SU-DHL-6 (cell line): ENCODE measurements at regions not wholly inside any gene's neighbourhood (a gene's known extent, or its start where the extent isn't known, plus 50 kb on each side); places are given as distances from the start of the nearest gene placed in this dataset.

ENCODE experiments used
- H2AFZ ChIP-seq: fragments of 200-600 bp; sonication (generic); 2 replicates; pipeline ENCODE4 v1.6.1; 2014; ENCODE audit warnings: low read depth, mild to moderate bottlenecking, moderate library complexity, mixed read lengths, antibody characterized with exemption, low read length; ENCODE audit not compliant: severe bottlenecking
- H3F3A ChIP-seq: fragments of 200-600 bp; shearing (Covaris generic); 2 replicates; pipeline ENCODE4 v1.6.0; 2016; ENCODE audit warnings: antibody characterized with exemption, mild to moderate bottlenecking; ENCODE audit not compliant: insufficient read depth
- H3K27ac ChIP-seq: fragments of 200-600 bp; sonication (generic); 2 replicates; pipeline ENCODE4 v1.5.1; 2016; ENCODE audit warnings: low read depth, mild to moderate bottlenecking, low read length, moderate library complexity, mixed read lengths
- H3K27me3 ChIP-seq: fragments of 200-600 bp; sonication (generic), shearing (Covaris generic); 2 replicates; pipeline ENCODE4 v1.6.0; 2014; ENCODE audit warnings: mild to moderate bottlenecking, low read length
- H3K36me3 ChIP-seq: fragments of 200-600 bp; sonication (generic); 2 replicates; pipeline ENCODE4 v1.6.1; 2014; ENCODE audit warnings: mild to moderate bottlenecking, low read length, mixed read lengths
- H3K4me2 ChIP-seq: fragments of 300-600, 200-600 bp; shearing (Covaris generic), sonication (generic); 2 replicates; pipeline ENCODE4 v1.6.0; 2014; ENCODE audit warnings: low read length, low read depth, mild to moderate bottlenecking; ENCODE audit not compliant: poor library complexity, severe bottlenecking
- H3K4me3 ChIP-seq: fragments of 200-600 bp; sonication (generic); 2 replicates; pipeline ENCODE4 v1.5.1; 2014; ENCODE audit warnings: antibody characterized with exemption, low read length, mild to moderate bottlenecking, mixed read lengths; ENCODE audit not compliant: insufficient read depth, poor library complexity, severe bottlenecking
- H3K79me2 ChIP-seq: fragments of 200-600 bp; sonication (generic); 2 replicates; pipeline ENCODE4 v1.6.1; 2014; ENCODE audit warnings: mild to moderate bottlenecking, low read length, moderate library complexity; ENCODE audit not compliant: insufficient read depth
- H3K9ac ChIP-seq: fragments of 200-600 bp; sonication (generic); 2 replicates; pipeline ENCODE4 v1.7.0; 2014; ENCODE audit warnings: mild to moderate bottlenecking, low read length
- H3K9me2 ChIP-seq: fragments of 200-600 bp; sonication (generic); replicated peaks from 2 replicates; pipeline ENCODE4 v1.6.1; 2014; ENCODE audit warnings: low read length; ENCODE audit not compliant: insufficient read depth
- H3K9me3 ChIP-seq: fragments of 200-600 bp; sonication (generic); 2 replicates; pipeline ENCODE4 v1.6.1; 2014; ENCODE audit warnings: low read length, mixed read lengths; ENCODE audit not compliant: insufficient read depth
- H4K20me1 ChIP-seq: fragments of 200-600 bp; sonication (generic); 2 replicates; pipeline ENCODE4 v1.6.1; 2014; ENCODE audit warnings: low read depth, mild to moderate bottlenecking, antibody characterized with exemption, low read length, moderate library complexity, mixed read lengths
- EZH2phosphoT487 ChIP-seq: fragments of 200-600 bp; sonication (generic), shearing (Covaris generic); conservative IDR thresholded peaks from 2 replicates; pipeline ENCODE4 v1.6.1; 2018; ENCODE audit warnings: mild to moderate bottlenecking, antibody characterized with exemption, low read length, moderate library complexity, mixed read lengths
- TF ChIP-seq, protein P1 (sequence below): fragments of 200-600 bp; sonication (generic); IDR thresholded peaks from one replicate; pipeline ENCODE4 v1.5.1; 2017; ENCODE audit warnings: antibody characterized with exemption, mild to moderate bottlenecking, low read length, moderate library complexity; ENCODE audit not compliant: insufficient read depth, poor library complexity, severe bottlenecking

GRCh38 chr1:22321917-22322316 is 129.7 kb upstream of the ZBTB40 start:
- Histone ChIP-seq H3K36me3 (no peaks in the 10 kb centered on the region), H3K9me3 (no peaks in the 10 kb centered on the region), H3K27me3 (no peaks in the 10 kb centered on the region; the same call in 1 of the 2 replicates), H3K79me2 (no peaks in the 10 kb centered on the region), H3K9ac (no peak overlapping the region), H2AFZ (no peak overlapping the region), H3K27ac (no peak overlapping the region), H3F3A (no peaks in the 10 kb centered on the region), H4K20me1 (no peaks in the 10 kb centered on the region), H3K4me2 (no peak overlapping the region), H3K4me3 (no peak overlapping the region), H3K9me2 (no peaks in the 10 kb centered on the region)
- no peak for TF ChIP-seq EZH2phosphoT487
- TF ChIP-seq, protein P1, sequence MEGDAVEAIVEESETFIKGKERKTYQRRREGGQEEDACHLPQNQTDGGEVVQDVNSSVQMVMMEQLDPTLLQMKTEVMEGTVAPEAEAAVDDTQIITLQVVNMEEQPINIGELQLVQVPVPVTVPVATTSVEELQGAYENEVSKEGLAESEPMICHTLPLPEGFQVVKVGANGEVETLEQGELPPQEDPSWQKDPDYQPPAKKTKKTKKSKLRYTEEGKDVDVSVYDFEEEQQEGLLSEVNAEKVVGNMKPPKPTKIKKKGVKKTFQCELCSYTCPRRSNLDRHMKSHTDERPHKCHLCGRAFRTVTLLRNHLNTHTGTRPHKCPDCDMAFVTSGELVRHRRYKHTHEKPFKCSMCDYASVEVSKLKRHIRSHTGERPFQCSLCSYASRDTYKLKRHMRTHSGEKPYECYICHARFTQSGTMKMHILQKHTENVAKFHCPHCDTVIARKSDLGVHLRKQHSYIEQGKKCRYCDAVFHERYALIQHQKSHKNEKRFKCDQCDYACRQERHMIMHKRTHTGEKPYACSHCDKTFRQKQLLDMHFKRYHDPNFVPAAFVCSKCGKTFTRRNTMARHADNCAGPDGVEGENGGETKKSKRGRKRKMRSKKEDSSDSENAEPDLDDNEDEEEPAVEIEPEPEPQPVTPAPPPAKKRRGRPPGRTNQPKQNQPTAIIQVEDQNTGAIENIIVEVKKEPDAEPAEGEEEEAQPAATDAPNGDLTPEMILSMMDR = no peak

DNA sequence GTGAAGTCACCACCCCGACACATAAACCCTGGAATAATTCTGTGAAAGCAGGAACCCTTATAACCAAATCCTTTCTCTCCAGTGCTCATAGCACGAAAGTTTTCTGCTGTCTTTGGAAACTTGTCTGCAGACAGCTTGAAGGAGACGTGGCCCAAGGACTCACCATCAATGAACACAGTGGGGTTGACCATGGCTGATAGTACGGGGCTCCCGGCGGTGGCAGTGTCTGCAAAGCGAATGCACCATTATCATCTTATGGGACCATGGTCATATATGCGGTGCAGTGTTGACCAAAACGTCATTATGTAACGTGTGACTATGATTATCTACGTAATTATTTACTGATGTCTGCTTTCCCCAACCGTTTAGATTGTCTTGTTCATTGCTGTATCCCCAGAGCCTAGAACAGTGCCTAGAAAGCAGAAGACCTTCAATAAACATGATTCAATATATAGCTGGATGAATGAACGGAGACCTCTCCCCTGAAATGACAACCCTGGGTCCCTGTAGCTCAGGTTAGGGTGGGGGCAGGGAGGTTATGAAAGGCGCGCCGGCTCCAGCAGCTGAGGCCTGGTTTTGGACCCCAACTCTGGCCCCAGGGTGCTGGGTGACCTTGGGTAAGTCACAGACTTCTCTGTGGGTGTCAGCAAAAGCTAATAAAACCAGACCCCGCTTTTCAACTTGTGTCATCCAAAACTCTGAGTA is 128.4 kb upstream of the ZBTB40 start:
- Histone ChIP-seq H2AFZ (no peak overlapping the region), H3K79me2 (no peaks in the 10 kb centered on the region), H3K4me3 (no peak overlapping the region), H3K9ac (no peak overlapping the region), H3K9me3 (no peaks in the 10 kb centered on the region), H3K27ac (no peak overlapping the region), H3K36me3 (no peaks in the 10 kb centered on the region), H3F3A (no peaks in the 10 kb centered on the region), H4K20me1 (no peaks in the 10 kb centered on the region), H3K27me3 (no peaks in the 10 kb centered on the region; the same call in 1 of the 2 replicates), H3K4me2 (no peak overlapping the region), H3K9me2 (no peaks in the 10 kb centered on the region)
- TF ChIP-seq EZH2phosphoT487 = no peak
- TF ChIP-seq, protein P1 = no peak

DNA sequence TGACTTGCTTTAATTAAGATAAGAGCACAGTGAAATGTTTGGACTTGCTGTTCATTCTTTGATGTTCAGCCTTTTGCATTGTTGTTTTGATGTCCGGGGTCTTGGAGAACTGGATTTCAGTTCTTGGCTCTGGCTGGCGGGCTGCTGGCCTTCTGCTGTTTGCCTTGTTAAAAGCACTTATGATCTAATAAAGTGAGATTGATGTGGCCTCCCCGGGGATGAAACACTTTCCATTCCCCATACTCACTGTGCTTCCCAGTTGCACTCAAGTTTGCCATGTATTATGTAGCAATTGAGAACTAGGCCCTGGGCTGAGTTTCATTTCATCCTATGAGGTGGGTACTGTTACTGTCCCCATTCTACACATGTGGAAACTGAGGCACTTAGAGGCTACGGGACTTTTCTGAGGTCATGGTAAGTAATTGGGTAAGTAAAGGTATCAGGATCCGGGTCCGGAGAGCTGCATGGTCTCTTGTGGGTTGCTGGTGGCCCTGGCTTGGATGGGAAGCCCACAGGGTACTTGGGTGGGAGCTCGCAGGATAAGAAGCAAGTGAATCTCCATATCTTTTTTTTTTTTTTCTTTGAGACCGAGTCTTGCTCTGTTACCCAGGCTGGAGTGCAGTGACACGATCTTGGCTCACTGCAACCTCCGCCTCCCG is 127.7 kb upstream of the ZBTB40 start:
- Histone ChIP-seq H4K20me1 (no peaks in the 10 kb centered on the region), H3K9ac (no peak overlapping the region), H3K79me2 (no peaks in the 10 kb centered on the region), H2AFZ (no peak overlapping the region), H3K36me3 (no peaks in the 10 kb centered on the region), H3K4me2 (no peak overlapping the region), H3F3A (no peaks in the 10 kb centered on the region), H3K9me2 (no peaks in the 10 kb centered on the region), H3K27me3 (no peaks in the 10 kb centered on the region; the same call in 1 of the 2 replicates), H3K27ac (no peak overlapping the region), H3K9me3 (no peaks in the 10 kb centered on the region), H3K4me3 (no peak overlapping the region)
- TF ChIP-seq EZH2phosphoT487 = no peak
